Parathyroid adenoma (tissue), 2 donors: ENCODE measurements at regions not wholly inside any gene's neighbourhood (a gene's known extent, or its start where the extent isn't known, plus 50 kb on each side); places are given as distances from the start of the nearest gene placed in this dataset.

Source experiments
- H2AFZ ChIP-seq: fragments of 300-600 bp; sonication (generic); one replicate; pipeline ENCODE4 v1.7.0; 2017; ENCODE audit warnings: antibody characterized with exemption, mild to moderate bottlenecking
- H3K27ac ChIP-seq: fragments of 300-600 bp; sonication (generic); one replicate; pipeline ENCODE4 v1.7.0; 2017
- H3K27me3 ChIP-seq: fragments of 300-600 bp; sonication (generic); one replicate; pipeline ENCODE4 v1.7.0; 2017; ENCODE audit warnings: low read length; ENCODE audit not compliant: control insufficient read depth, insufficient read depth
- H3K36me3 ChIP-seq: fragments of 300-600 bp; sonication (generic); one replicate; pipeline ENCODE4 v1.7.0; 2017; ENCODE audit warnings: low read length; ENCODE audit not compliant: control insufficient read depth, insufficient read depth
- H3K4me1 ChIP-seq: fragments of 300-600 bp; sonication (generic); one replicate; pipeline ENCODE4 v1.7.0; 2017; ENCODE audit warnings: control low read depth
- H3K4me2 ChIP-seq: fragments of 300-600 bp; sonication (generic); one replicate; pipeline ENCODE4 v1.7.0; 2017; ENCODE audit warnings: low read length
- H3K4me3 ChIP-seq: fragments of 300-600 bp; sonication (generic); one replicate; pipeline ENCODE4 v1.7.0; 2017; ENCODE audit warnings: low read depth, low read length
- H3K79me2 ChIP-seq: fragments of 300-600 bp; sonication (generic); one replicate; pipeline ENCODE4 v1.7.0; 2017; ENCODE audit warnings: control low read depth
- H3K9ac ChIP-seq: fragments of 300-600 bp; sonication (generic); one replicate; pipeline ENCODE4 v1.7.0; 2017; ENCODE audit warnings: mild to moderate bottlenecking
- H3K9me3 ChIP-seq: fragments of 300-600 bp; sonication (generic); one replicate; pipeline ENCODE4 v1.7.0; 2017; ENCODE audit warnings: low read length; ENCODE audit not compliant: control insufficient read depth
- CTCF ChIP-seq: fragments of 300-600 bp; sonication (generic); IDR thresholded peaks from one replicate; pipeline ENCODE4 v1.7.0; 2017; ENCODE audit warnings: antibody characterized with exemption, mild to moderate bottlenecking
- donor health status: primary hyperparathyroidism.

GRCh38 chr1:62991152-62991551, 207.2 kb downstream of the ATG4C start:
- TF ChIP-seq CTCF: no peak
- H3K4me2 ChIP-seq: no peak overlapping the region

GRCh38 chr1:62993844-62994243, 209.9 kb downstream of the ATG4C start:
- Histone ChIP-seq H3K9ac (no peak overlapping the region), H3K4me3 (no peak overlapping the region), H3K4me2 (no peak overlapping the region), H3K9me3 (no peaks in the 10 kb centered on the region), H3K79me2 (no peaks in the 10 kb centered on the region), H2AFZ (no peak overlapping the region), H3K4me1 (no peaks in the 10 kb centered on the region), H3K36me3 (no peaks in the 10 kb centered on the region), H3K27me3 (no peaks in the 10 kb centered on the region), H3K27ac (no peak overlapping the region)
- TF ChIP-seq CTCF: no peak

More at GRCh38 chr1:62991152-62991551, 207.2 kb downstream of the ATG4C start:
- no peaks in the 10 kb centered on the region for H3K79me2 ChIP-seq
- H3K27ac ChIP-seq: no peak overlapping the region
- no peak overlapping the region for H3K9ac ChIP-seq
- H2AFZ ChIP-seq: no peak overlapping the region
- H3K4me1 ChIP-seq: no peaks in the 10 kb centered on the region
- H3K27me3 ChIP-seq: no peaks in the 10 kb centered on the region
- no peaks in the 10 kb centered on the region for H3K9me3 ChIP-seq
- H3K36me3 ChIP-seq: no peaks in the 10 kb centered on the region
- H3K4me3 ChIP-seq: no peak overlapping the region

- Histone ChIP-seq H3K4me2 (no peak overlapping the region), H3K9ac (no peak overlapping the region), H3K36me3 (no peaks in the 10 kb centered on the region), H2AFZ (no peak overlapping the region), H3K9me3 (no peaks in the 10 kb centered on the region), H3K4me1 (no peaks in the 10 kb centered on the region), H3K27me3 (no peaks in the 10 kb centered on the region), H3K27ac (no peak overlapping the region), H3K79me2 (no peaks in the 10 kb centered on the region), H3K4me3 (no peak overlapping the region)
- no peak for TF ChIP-seq CTCF
Observed at GRCh38 chr1:62995173-62995572, 211.2 kb downstream of the ATG4C start.

GRCh38 chr1:62997884-62998283, 214.0 kb downstream of the ATG4C start:
- no peak for TF ChIP-seq CTCF
- H3K4me1 ChIP-seq: no peaks in the 10 kb centered on the region
- H2AFZ ChIP-seq: no peak overlapping the region
- H3K4me2 ChIP-seq: no peak overlapping the region
- H3K9ac ChIP-seq: no peak overlapping the region
- H3K36me3 ChIP-seq: no peaks in the 10 kb centered on the region
- no peaks in the 10 kb centered on the region for H3K27me3 ChIP-seq
- no peak overlapping the region for H3K4me3 ChIP-seq
- no peaks in the 10 kb centered on the region for H3K79me2 ChIP-seq
- no peak overlapping the region for H3K27ac ChIP-seq
- no peaks in the 10 kb centered on the region for H3K9me3 ChIP-seq

- H3K4me3 ChIP-seq: no peak overlapping the region
- no peak overlapping the region for H3K4me2 ChIP-seq
- no peaks in the 10 kb centered on the region for H3K9me3 ChIP-seq
- TF ChIP-seq CTCF: no peak
- H2AFZ ChIP-seq: no peak overlapping the region
- H3K9ac ChIP-seq: no peak overlapping the region
- no peaks in the 10 kb centered on the region for H3K79me2 ChIP-seq
- H3K36me3 ChIP-seq: no peaks in the 10 kb centered on the region
- no peaks in the 10 kb centered on the region for H3K27me3 ChIP-seq
- no peak overlapping the region for H3K27ac ChIP-seq
- H3K4me1 ChIP-seq: no peaks in the 10 kb centered on the region
Observed at GRCh38 chr1:62998845-62999649, 215.1 kb downstream of the ATG4C start.
